Dermis blood vessel endothelial cell (primary cell): ENCODE measurements at regions not wholly inside any gene's neighbourhood (a gene's known extent, or its start where the extent isn't known, plus 50 kb on each side); places are given as distances from the start of the nearest gene placed in this dataset.

Experiments
- DNase-seq: peaks from one replicate; pipeline ENCODE4 v3.0.0; 2010

- no peak for DNase-seq
These were observed 277.5 kb upstream of the MAN1A1 start for GRCh38 chr6:119626884-119627619.

GRCh38 chr6:119620846-119621555 is 271.4 kb upstream of the MAN1A1 start:
- DNase-seq, result no peak

- no peak for DNase-seq
These were observed 264.6 kb upstream of the MAN1A1 start for GRCh38 chr6:119614138-119614537.

GRCh38 chr6:119612911-119613381 is 263.4 kb upstream of the MAN1A1 start:
- no peak for DNase-seq

- DNase-seq, result no peak
These were observed 262.8 kb upstream of the MAN1A1 start for GRCh38 chr6:119612176-119612891.

- no peak for DNase-seq
These were observed 261.2 kb upstream of the MAN1A1 start for GRCh38 chr6:119610754-119611153.

GRCh38 chr6:119610265-119610664 is 260.7 kb upstream of the MAN1A1 start:
- DNase-seq, result no peak

GRCh38 chr6:119609865-119610264 is 260.3 kb upstream of the MAN1A1 start:
- DNase-seq, result no peak

GRCh38 chr6:119608994-119609393 is 259.4 kb upstream of the MAN1A1 start:
- DNase-seq, result no peak

- no peak for DNase-seq
These were observed 254.6 kb upstream of the MAN1A1 start for GRCh38 chr6:119604124-119604523.

- DNase-seq, result no peak
These were observed 253.9 kb upstream of the MAN1A1 start for GRCh38 chr6:119603501-119603900.

GRCh38 chr6:119602215-119603178 is 252.9 kb upstream of the MAN1A1 start:
- DNase-seq, result peak; percentile 2

- DNase-seq, result no peak
These were observed 249.3 kb upstream of the MAN1A1 start for GRCh38 chr6:119598883-119599282.

- DNase-seq, result no peak
These were observed 245.3 kb upstream of the MAN1A1 start for GRCh38 chr6:119594907-119595306.

- DNase-seq, result no peak
These were observed 241.7 kb upstream of the MAN1A1 start for GRCh38 chr6:119591235-119591634.

GRCh38 chr6:119590066-119590465 is 240.5 kb upstream of the MAN1A1 start:
- no peak for DNase-seq

- no peak for DNase-seq
These were observed 238.0 kb upstream of the MAN1A1 start for GRCh38 chr6:119587537-119587936.

- no peak for DNase-seq
These were observed 236.8 kb upstream of the MAN1A1 start for GRCh38 chr6:119586250-119586882.

GRCh38 chr6:119584088-119584487 is 234.5 kb upstream of the MAN1A1 start:
- DNase-seq, result no peak

- DNase-seq, result no peak
These were observed 231.7 kb upstream of the MAN1A1 start for GRCh38 chr6:119581220-119581619.

GRCh38 chr6:119575721-119576120 is 226.2 kb upstream of the MAN1A1 start:
- no peak for DNase-seq

GRCh38 chr6:119568580-119568979 is 219.0 kb upstream of the MAN1A1 start:
- DNase-seq, result no peak
